HG03439 (cell line): ENCODE measurements at regions not wholly inside any gene's neighbourhood (a gene's known extent, or its start where the extent isn't known, plus 50 kb on each side); places are given as distances from the start of the nearest gene placed in this dataset.
"Not testable (repeated sequence)": the region's sequence is repeated elsewhere in the genome, so short reads cannot be mapped to it uniquely, and the experiment has no call there.

Experiments
- ATAC-seq: cut with Tn5 transposase; IDR thresholded peaks from one replicate; pipeline ENCODE4 v1.9.1; 2021; ENCODE audit warnings: mild to moderate bottlenecking, moderate library complexity; ENCODE audit not compliant: unreplicated experiment

- no peak for ATAC-seq
Observed at GRCh38 chr13:73162912-73163911, 104.4 kb downstream of the KLF5 start.

- ATAC-seq: not testable (repeated sequence)
Observed at GRCh38 chr13:73160371-73161031, 101.7 kb downstream of the KLF5 start.

GRCh38 chr13:73158851-73159250 lies 100.0 kb downstream of the KLF5 start:
- no peak for ATAC-seq

- ATAC-seq: no peak
Observed at GRCh38 chr13:73157031-73157430, 98.2 kb downstream of the KLF5 start.

- ATAC-seq: no peak
Observed at GRCh38 chr13:73146707-73147106, 87.9 kb downstream of the KLF5 start.

GRCh38 chr13:73142071-73142470 lies 83.3 kb downstream of the KLF5 start:
- ATAC-seq: no peak

GRCh38 chr13:73141292-73141771 lies 82.5 kb downstream of the KLF5 start:
- ATAC-seq: no peak

GRCh38 chr13:73140801-73141200 lies 82.0 kb downstream of the KLF5 start:
- ATAC-seq: no peak

- no peak for ATAC-seq
Observed at GRCh38 chr13:73138638-73139491, 80.1 kb downstream of the KLF5 start.

GRCh38 chr13:73138276-73138637 lies 79.5 kb downstream of the KLF5 start:
- ATAC-seq: no peak

GRCh38 chr13:73136776-73137175 lies 78.0 kb downstream of the KLF5 start:
- ATAC-seq: no peak

GRCh38 chr13:73133531-73133930 lies 74.7 kb downstream of the KLF5 start:
- no peak for ATAC-seq

- no peak for ATAC-seq
Observed at GRCh38 chr13:73131247-73131646, 72.4 kb downstream of the KLF5 start.

- no peak for ATAC-seq
Observed at GRCh38 chr13:73129023-73129422, 70.2 kb downstream of the KLF5 start.
